ENCODE measurements at regions not wholly inside any gene's neighbourhood (a gene's known extent, or its start where the extent isn't known, plus 50 kb on each side); places are given as distances from the start of the nearest gene placed in this dataset.

GRCh38 chr2:41827354-41827971 is 220.4 kb upstream of the PKDCC start:
- no peak for FAIRE-seq

- no peak for FAIRE-seq
These were observed 219.7 kb upstream of the PKDCC start for GRCh38 chr2:41828052-41828643.

- FAIRE-seq, result no peak
These were observed 218.8 kb upstream of the PKDCC start for GRCh38 chr2:41829052-41829451.

- FAIRE-seq, result no peak
These were observed 217.2 kb upstream of the PKDCC start for GRCh38 chr2:41830600-41830999.

GRCh38 chr2:41832218-41832617 is 215.6 kb upstream of the PKDCC start:
- no peak for FAIRE-seq

GRCh38 chr2:41835401-41835800 is 212.4 kb upstream of the PKDCC start:
- FAIRE-seq, result no peak

- FAIRE-seq, result no peak
These were observed 210.9 kb upstream of the PKDCC start for GRCh38 chr2:41836948-41837347.

- FAIRE-seq, result no peak
These were observed 210.2 kb upstream of the PKDCC start for GRCh38 chr2:41837610-41838009.

- FAIRE-seq, result peak; percentile 90
These were observed 206.9 kb upstream of the PKDCC start for GRCh38 chr2:41840702-41841551.

GRCh38 chr2:41846962-41847361 is 200.9 kb upstream of the PKDCC start:
- no peak for FAIRE-seq

GRCh38 chr2:41847744-41848441 is 199.9 kb upstream of the PKDCC start:
- FAIRE-seq, result no peak

- FAIRE-seq, result no peak
These were observed 196.3 kb upstream of the PKDCC start for GRCh38 chr2:41851554-41851953.

GRCh38 chr2:41853427-41854191 is 194.2 kb upstream of the PKDCC start:
- FAIRE-seq, result peak; percentile 92

- no peak for FAIRE-seq
These were observed 193.6 kb upstream of the PKDCC start for GRCh38 chr2:41854227-41854626.

GRCh38 chr2:41856946-41857345 is 190.9 kb upstream of the PKDCC start:
- FAIRE-seq, result no peak

- FAIRE-seq, result no peak
These were observed 188.0 kb upstream of the PKDCC start for GRCh38 chr2:41859615-41860514.

GRCh38 chr2:41863062-41863461 is 184.8 kb upstream of the PKDCC start:
- no peak for FAIRE-seq

GRCh38 chr2:41865263-41865662 is 182.6 kb upstream of the PKDCC start:
- no peak for FAIRE-seq

- FAIRE-seq, result no peak
These were observed 180.3 kb upstream of the PKDCC start for GRCh38 chr2:41867553-41867952.

- FAIRE-seq, result no peak
These were observed 178.1 kb upstream of the PKDCC start for GRCh38 chr2:41869542-41870264.

GRCh38 chr2:41870265-41870585 is 177.6 kb upstream of the PKDCC start:
- FAIRE-seq, result no peak
